Fibroblast of the aortic adventitia (primary cell): ENCODE measurements at regions not wholly inside any gene's neighbourhood (a gene's known extent, or its start where the extent isn't known, plus 50 kb on each side); places are given as distances from the start of the nearest gene placed in this dataset.
"Not testable (repeated sequence)": the region's sequence is repeated elsewhere in the genome, so short reads cannot be mapped to it uniquely, and the experiment has no call there.

Experiments
- DNase-seq: peaks from one replicate; pipeline ENCODE4 v3.0.0-alpha.2; 2010; ENCODE audit warnings: low read depth
- H3K4me3 ChIP-seq: 2 replicates; pipeline ENCODE4 v1.5.1; 2011; ENCODE audit warnings: low read depth, mild to moderate bottlenecking, control low read depth, low read length, moderate library complexity
- CTCF ChIP-seq: IDR thresholded peaks from 2 replicates; pipeline ENCODE4 v1.5.1; 2011; ENCODE audit warnings: mild to moderate bottlenecking, low read length, control low read depth, inconsistent platforms; ENCODE audit not compliant: insufficient read depth

DNA sequence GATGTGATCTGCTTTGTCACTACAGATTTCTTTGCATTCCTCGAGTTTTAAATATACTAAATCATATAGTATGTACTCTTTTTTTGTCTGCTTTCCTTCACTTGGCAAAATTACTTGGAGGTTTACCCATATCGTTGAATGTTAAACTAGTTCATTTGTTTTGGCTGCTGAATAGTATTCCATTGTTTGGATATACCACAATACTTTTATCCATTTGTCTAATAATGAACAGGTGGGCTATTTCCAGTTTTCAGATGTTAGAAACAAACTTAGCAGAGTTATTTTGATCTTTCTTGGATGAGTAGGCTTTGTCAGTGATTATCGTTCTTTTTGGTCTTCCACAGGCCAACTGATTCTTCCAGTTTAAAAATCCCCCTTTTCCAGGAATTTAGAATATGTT lies 154.0 kb upstream of the TGFBR2 start:
- DNase-seq, result no peak
- H3K4me3 ChIP-seq, result no peak overlapping the region
- no peak for TF ChIP-seq CTCF

DNA sequence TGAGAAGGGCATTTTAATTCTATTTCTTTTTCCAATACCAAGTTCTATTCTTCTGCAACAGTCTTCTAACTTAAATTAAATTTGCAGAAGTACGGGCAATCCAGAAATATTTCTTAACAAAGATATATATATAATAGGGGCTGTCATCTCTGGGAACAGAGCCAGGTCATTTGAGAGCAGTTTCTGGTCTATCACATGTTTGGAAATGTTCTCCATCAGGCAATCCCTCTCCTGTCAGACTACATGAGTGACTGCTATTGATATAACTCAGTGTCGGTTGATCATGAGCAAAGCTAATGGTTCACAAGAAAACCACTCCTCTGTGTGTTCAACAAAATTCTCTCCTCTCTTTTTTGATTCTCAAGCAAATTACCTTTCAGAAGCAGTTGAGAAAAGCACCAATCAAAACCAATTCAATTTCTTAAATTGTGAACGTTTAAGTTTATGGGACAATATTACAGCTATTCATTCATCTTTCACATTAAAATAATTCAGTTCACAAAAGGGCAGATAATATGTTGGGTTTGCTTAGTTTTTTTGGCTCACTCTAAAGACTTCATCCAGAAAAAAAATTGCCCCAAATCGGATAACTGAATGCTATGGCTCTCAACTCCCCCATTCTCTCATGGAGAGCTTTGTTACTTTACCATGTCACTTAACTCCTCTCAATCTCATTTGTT lies 152.9 kb upstream of the TGFBR2 start:
- no peak for DNase-seq
- H3K4me3 ChIP-seq, result no peak overlapping the region
- TF ChIP-seq CTCF, result no peak

GRCh38 chr3:30454636-30455035 lies 151.8 kb upstream of the TGFBR2 start:
- H3K4me3 ChIP-seq, result no peak overlapping the region
- no peak for TF ChIP-seq CTCF
- DNase-seq, result no peak

GRCh38 chr3:30455112-30455511 lies 151.3 kb upstream of the TGFBR2 start:
- DNase-seq, H3K4me3 ChIP-seq: not testable (repeated sequence)

- peak; percentile 90 for DNase-seq
- no peak overlapping the region for H3K4me3 ChIP-seq
- no peak for TF ChIP-seq CTCF
Measured at GRCh38 chr3:30455840-30456239, 150.6 kb upstream of the TGFBR2 start.

DNA sequence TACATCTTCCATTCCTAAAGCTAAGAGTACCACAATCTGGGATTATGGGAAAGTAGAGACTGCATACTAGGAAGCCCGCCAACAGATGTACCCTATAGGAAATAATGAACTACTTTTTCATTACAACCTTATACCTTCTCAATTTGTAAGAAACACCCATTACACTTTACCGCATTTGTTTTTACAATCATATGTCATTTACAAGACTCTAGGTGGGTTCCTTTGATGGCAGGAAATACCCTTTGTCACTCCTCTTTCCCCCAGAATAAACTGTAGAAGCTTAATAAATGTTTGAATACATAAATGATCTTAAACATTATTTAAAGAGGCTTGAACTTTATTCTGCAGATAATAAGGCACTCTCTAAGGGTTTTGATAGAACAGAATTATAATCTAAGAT lies 150.1 kb upstream of the TGFBR2 start:
- DNase-seq, result no peak
- H3K4me3 ChIP-seq, result no peak overlapping the region
- TF ChIP-seq CTCF, result no peak

DNA sequence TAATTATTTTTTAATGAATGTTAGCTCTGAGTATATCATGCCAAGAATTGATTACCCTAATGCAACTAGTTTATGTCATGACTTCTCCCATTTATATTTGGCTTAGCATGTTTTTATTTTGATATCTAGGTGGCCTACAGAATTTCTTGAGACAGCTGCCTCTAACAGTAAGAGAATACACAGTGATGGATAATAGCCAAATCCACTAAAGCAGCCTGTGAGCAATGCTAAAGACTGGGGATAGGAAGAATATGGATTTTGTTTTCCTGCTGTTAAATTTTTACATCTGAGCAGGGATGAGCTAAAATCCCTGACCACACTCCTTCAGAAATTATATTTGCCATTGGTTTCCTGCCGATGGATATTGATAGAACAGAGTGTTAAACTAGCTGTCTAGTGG lies 149.3 kb upstream of the TGFBR2 start:
- TF ChIP-seq CTCF, result no peak
- no peak for DNase-seq

More for the DNA sequence above, 149.3 kb upstream of the TGFBR2 start:
- no peak overlapping the region for H3K4me3 ChIP-seq
